NCI-H128 (cell line): ENCODE measurements at regions not wholly inside any gene's neighbourhood (a gene's known extent, or its start where the extent isn't known, plus 50 kb on each side); places are given as distances from the start of the nearest gene placed in this dataset.

Experiments used
- DNase-seq: peaks from one replicate; lab custom pipeline; 2025; ENCODE audit not compliant: unreplicated experiment; lab: John Stamatoyannopoulos, UW

GRCh38 chr11:116510166-116510565 lies 262.6 kb downstream of the BUD13 start:
- DNase-seq = no peak

GRCh38 chr11:116509551-116509950 lies 263.2 kb downstream of the BUD13 start:
- DNase-seq = no peak

GRCh38 chr11:116507849-116508695 lies 264.7 kb downstream of the BUD13 start:
- DNase-seq = no peak

GRCh38 chr11:116507016-116507415 lies 265.8 kb downstream of the BUD13 start:
- no peak for DNase-seq

GRCh38 chr11:116506263-116506825 lies 266.4 kb downstream of the BUD13 start:
- no peak for DNase-seq

- DNase-seq = no peak
These were observed 267.2 kb downstream of the BUD13 start for GRCh38 chr11:116505298-116506262.

- DNase-seq = no peak
These were observed 268.1 kb downstream of the BUD13 start for GRCh38 chr11:116504541-116505297.

- DNase-seq = no peak
These were observed 269.3 kb downstream of the BUD13 start for GRCh38 chr11:116503216-116504160.

GRCh38 chr11:116502641-116503061 lies 270.1 kb downstream of the BUD13 start:
- no peak for DNase-seq

- DNase-seq = no peak
These were observed 271.1 kb downstream of the BUD13 start for GRCh38 chr11:116501728-116502127.

GRCh38 chr11:116500947-116501602 lies 271.7 kb downstream of the BUD13 start:
- DNase-seq = no peak

- no peak for DNase-seq
These were observed 272.5 kb downstream of the BUD13 start for GRCh38 chr11:116500026-116500946.

GRCh38 chr11:116499396-116500003 lies 273.3 kb downstream of the BUD13 start:
- DNase-seq = no peak

- DNase-seq = no peak
These were observed 274.6 kb downstream of the BUD13 start for GRCh38 chr11:116498161-116498560.

GRCh38 chr11:116492600-116492999 lies 280.2 kb downstream of the BUD13 start:
- DNase-seq = no peak

- DNase-seq = no peak
These were observed 283.9 kb downstream of the BUD13 start for GRCh38 chr11:116488836-116489389.

GRCh38 chr11:116485425-116485824 lies 287.4 kb downstream of the BUD13 start:
- DNase-seq = no peak
